Uterus (tissue), 2 donors: ENCODE measurements at regions not wholly inside any gene's neighbourhood (a gene's known extent, or its start where the extent isn't known, plus 50 kb on each side); places are given as distances from the start of the nearest gene placed in this dataset.

Source experiments
- CTCF ChIP-seq, 4 experiments: fragments of 200-600 bp in 2 of 4; fragments of 450-650 bp in 2 of 4; sonication (generic) in 2 of 4; IDR thresholded peaks; one replicate each; pipeline ENCODE4 v1.5.1; 2016 to 2019; ENCODE audit warnings: antibody characterized with exemption in 4 of 4, mild to moderate bottlenecking in 2 of 4, moderate library complexity in 1 of 4
- POLR2A ChIP-seq, 2 donors: fragments of 450-650 bp; IDR thresholded peaks; one replicate each; pipeline ENCODE4 v1.6.1; 2016; ENCODE audit warnings: antibody characterized with exemption in 2 of 2, mild to moderate bottlenecking in 1 of 2, moderate library complexity in 1 of 2

- TF ChIP-seq POLR2A (IDR thresholded peaks at IDR 0.05) (no peak), CTCF (IDR thresholded peaks at IDR 0.05) (no peak)
Observed at GRCh38 chr3:115533218-115533617, 90.1 kb upstream of the GAP43 start.
